Erythroblast (primary cell): ENCODE measurements at regions not wholly inside any gene's neighbourhood (a gene's known extent, or its start where the extent isn't known, plus 50 kb on each side); places are given as distances from the start of the nearest gene placed in this dataset.

ENCODE experiments used
- DNase-seq, 2 experiments: peaks; one replicate each; lab custom pipeline; 2025; lab: John Stamatoyannopoulos, UW
- GATA1 ChIP-seq: IDR thresholded peaks from 2 replicates; pipeline ENCODE4 v1.6.1; 2011; ENCODE audit warnings: low read depth, mild to moderate bottlenecking, control low read depth, low read length, moderate library complexity
- POLR2A ChIP-seq: IDR thresholded peaks from 2 replicates; pipeline ENCODE4 v1.6.1; 2011; ENCODE audit warnings: mild to moderate bottlenecking, low read length

- TF ChIP-seq POLR2A (no peak), GATA1 (no peak)
- DNase-seq: no peak
Measured at GRCh38 chr3:194843556-194843955, 157.9 kb downstream of the FAM43A start.

GRCh38 chr3:194844046-194844445, 158.4 kb downstream of the FAM43A start:
- DNase-seq: no peak
- TF ChIP-seq POLR2A (no peak), GATA1 (no peak)

- TF ChIP-seq GATA1 (no peak), POLR2A (no peak)
Measured at GRCh38 chr3:194849166-194849875, 163.6 kb downstream of the FAM43A start.

GRCh38 chr3:194851254-194851653, 165.6 kb downstream of the FAM43A start:
- TF ChIP-seq GATA1 (no peak), POLR2A (no peak)
- DNase-seq: no peak

More at GRCh38 chr3:194849166-194849875, 163.6 kb downstream of the FAM43A start:
- DNase-seq: no peak

GRCh38 chr3:194851941-194852340, 166.3 kb downstream of the FAM43A start:
- TF ChIP-seq POLR2A: no peak
- DNase-seq: no peak

- no peak for DNase-seq
- TF ChIP-seq POLR2A (no peak), GATA1 (no peak)
Measured at GRCh38 chr3:194852345-194852744, 166.7 kb downstream of the FAM43A start.

GRCh38 chr3:194852831-194853508, 167.3 kb downstream of the FAM43A start:
- no peak for TF ChIP-seq POLR2A
- no peak for TF ChIP-seq GATA1
- DNase-seq: no peak

- no peak for DNase-seq
- TF ChIP-seq GATA1 (no peak), POLR2A (no peak)
Measured at GRCh38 chr3:194854206-194854605, 168.5 kb downstream of the FAM43A start.

- no peak for DNase-seq
- no peak for TF ChIP-seq GATA1
- no peak for TF ChIP-seq POLR2A
Measured at GRCh38 chr3:194854659-194855390, 169.1 kb downstream of the FAM43A start.

GRCh38 chr3:194856296-194856695, 170.6 kb downstream of the FAM43A start:
- TF ChIP-seq GATA1: no peak
- TF ChIP-seq POLR2A: no peak
- DNase-seq: no peak

- TF ChIP-seq POLR2A (no peak), GATA1 (no peak)
- no peak for DNase-seq
Measured at GRCh38 chr3:194857469-194858113, 171.9 kb downstream of the FAM43A start.

- DNase-seq: no peak
- TF ChIP-seq POLR2A (no peak), GATA1 (no peak)
Measured at GRCh38 chr3:194858382-194858781, 172.7 kb downstream of the FAM43A start.

GRCh38 chr3:194860725-194861124, 175.0 kb downstream of the FAM43A start:
- no peak for TF ChIP-seq POLR2A
- no peak for DNase-seq

- TF ChIP-seq POLR2A (no peak), GATA1 (no peak)
- no peak for DNase-seq
Measured at GRCh38 chr3:194861375-194861774, 175.7 kb downstream of the FAM43A start.
